Stimulated activated CD4-positive, alpha-beta T cell treated with anti-CD3 and anti-CD28 coated beads, Interleukin-1b, Interleukin-23, amount 100 ng/mL, for 4 hours (primary cell): ENCODE measurements at regions not wholly inside any gene's neighbourhood (a gene's known extent, or its start where the extent isn't known, plus 50 kb on each side); places are given as distances from the start of the nearest gene placed in this dataset.
"Not testable (repeated sequence)": the region's sequence is repeated elsewhere in the genome, so short reads cannot be mapped to it uniquely, and the experiment has no call there.

Experiments used
- DNase-seq, 2 donors: peaks; one replicate each; pipeline ENCODE4 v3.0.0-alpha.2; 2020; ENCODE audit warnings: low read depth in 2 of 2

DNA sequence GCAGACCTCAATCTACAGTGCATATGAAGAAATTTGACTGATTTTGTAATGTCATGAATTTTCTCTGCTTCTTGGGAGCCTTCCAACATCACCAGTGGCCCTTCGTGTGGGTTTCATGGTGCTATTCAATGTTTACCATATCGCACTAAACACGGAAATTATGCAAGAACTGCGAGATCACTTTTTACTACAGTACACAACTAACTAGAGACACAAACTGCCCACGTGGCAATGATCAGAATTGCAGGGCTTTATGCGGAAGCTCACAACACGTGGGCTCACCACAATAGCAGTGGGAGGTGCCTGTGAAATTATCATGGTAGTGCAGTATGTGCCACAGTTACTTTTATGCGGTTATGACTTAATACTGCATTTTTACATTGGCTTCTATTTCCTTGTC is 449.7 kb upstream of the KLF6 start:
- DNase-seq = peak in 1 of 2 donors; percentile 21

DNA sequence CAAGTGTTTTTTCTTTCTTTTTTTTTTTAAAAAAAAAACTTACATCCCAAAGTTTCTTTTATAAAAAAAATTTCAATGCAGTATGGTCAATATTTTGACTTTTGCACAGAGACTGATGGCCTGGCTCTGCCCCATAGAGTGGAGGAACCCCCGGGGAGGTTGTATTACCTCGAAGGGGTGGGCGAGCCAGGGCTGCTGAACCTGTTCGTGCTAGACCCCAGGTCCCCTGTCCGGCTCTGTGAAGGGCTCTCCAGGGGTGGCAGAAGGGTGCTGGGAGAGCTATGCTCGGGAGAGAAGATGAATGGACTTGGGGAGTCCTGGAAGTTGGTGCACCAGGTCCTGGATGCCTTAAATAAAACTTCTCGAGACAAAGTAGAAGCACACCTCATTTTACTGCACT is 446.4 kb upstream of the KLF6 start:
- no peak for DNase-seq

DNA sequence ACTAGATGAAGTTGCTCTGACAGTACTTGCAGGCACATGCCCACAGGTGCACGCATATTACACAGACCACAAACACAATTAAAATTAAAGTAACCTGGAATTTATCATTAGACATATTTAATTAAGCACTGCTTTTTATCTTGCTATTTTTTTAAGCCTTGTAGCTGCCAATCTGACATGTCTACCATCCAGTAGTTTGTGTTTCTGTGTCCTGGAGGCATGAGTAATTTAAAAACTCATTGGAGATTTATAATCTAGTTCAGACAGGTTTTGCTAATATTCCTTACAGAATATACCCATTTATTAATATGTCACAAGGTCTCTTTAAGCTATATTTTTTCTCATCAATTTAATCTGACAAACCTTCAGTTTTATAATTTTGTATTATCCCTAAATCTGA is 445.0 kb upstream of the KLF6 start:
- no peak for DNase-seq

- no peak for DNase-seq
Observed at GRCh38 chr10:4229106-4229505, 444.1 kb upstream of the KLF6 start.

GRCh38 chr10:4227586-4227985 is 442.6 kb upstream of the KLF6 start:
- no peak for DNase-seq

- no peak for DNase-seq
Observed at GRCh38 chr10:4226941-4227540, 442.0 kb upstream of the KLF6 start.

- no peak for DNase-seq
Observed at GRCh38 chr10:4224178-4224577, 439.2 kb upstream of the KLF6 start.

DNA sequence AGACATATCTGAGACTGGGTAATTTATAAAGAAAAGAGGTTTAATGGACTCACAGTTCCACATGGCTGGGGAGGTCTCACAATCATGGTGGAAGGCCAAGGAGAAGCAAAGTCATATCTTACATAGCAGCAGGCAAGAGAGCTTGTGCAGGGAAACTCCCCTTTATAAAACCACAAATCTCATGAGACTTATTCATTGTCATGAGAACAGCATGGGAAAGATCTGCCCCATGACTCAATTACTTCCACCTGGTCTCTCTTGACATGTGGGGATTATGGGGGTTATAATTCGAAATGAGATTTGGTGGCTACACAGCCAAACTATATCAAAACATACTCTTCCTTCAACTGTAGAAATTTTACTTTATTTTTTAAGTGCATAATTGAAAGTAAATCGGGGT is 436.3 kb upstream of the KLF6 start:
- not testable (repeated sequence) for DNase-seq

DNA sequence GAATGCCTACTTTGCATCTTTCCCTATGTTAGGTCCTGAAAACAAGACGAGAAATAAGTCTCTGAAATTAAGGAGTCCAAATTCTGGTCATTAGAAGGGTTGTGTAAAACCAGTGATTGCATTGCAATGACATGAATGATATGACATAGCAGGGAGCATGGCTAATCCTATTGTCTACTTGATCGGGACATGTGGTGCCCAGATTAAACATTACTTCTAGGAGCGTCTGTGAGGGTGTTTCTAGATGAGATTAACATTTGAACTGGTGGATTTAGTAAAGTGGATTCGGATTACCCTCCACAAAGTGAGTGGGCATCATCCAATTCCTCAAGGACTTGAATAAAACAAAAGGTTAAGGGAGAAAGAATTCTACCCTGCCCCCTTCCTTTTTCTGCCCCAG is 434.9 kb upstream of the KLF6 start:
- no peak for DNase-seq

DNA sequence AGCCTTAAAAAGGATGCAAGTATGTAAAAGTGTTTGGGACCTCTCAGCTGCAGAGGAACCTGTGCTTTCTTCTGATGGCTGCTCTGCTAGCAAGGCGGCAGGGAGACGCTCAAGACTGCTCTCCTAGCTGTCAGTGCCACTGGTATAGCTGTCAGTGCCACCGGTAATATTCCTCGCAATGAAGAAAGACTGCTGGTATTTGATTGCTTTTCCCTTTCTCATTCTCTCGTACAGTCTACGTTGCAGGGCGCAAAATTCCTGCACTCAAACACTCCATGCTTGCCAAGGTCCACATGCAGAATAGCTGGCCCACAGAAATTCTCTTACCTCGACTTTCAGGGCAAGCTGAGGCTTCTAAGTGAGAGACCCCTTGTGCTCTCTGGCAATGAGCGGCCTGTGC is 432.6 kb upstream of the KLF6 start:
- DNase-seq = no peak

DNA sequence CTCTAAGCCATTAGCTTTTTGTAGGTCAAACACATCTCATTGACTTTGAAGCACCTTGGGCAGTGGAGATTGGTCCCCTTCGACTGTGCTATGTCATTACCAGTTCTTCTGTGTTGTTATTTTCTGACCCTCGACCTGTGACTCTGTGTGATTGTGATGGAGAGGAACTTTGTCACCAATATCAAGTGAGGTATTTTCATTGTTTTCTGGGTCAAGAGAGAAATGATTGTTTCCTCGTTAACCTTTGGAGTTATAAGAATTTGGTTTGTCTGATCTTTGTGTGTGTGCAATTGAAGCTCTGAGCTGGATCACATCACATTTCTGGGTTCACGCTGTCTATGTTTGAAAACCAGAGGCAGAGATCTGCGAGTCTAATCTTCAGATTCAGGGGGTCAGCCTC is 432.2 kb upstream of the KLF6 start:
- DNase-seq = no peak

GRCh38 chr10:4216726-4217125 is 431.7 kb upstream of the KLF6 start:
- no peak for DNase-seq

GRCh38 chr10:4215963-4216575 is 431.1 kb upstream of the KLF6 start:
- DNase-seq = no peak

DNA sequence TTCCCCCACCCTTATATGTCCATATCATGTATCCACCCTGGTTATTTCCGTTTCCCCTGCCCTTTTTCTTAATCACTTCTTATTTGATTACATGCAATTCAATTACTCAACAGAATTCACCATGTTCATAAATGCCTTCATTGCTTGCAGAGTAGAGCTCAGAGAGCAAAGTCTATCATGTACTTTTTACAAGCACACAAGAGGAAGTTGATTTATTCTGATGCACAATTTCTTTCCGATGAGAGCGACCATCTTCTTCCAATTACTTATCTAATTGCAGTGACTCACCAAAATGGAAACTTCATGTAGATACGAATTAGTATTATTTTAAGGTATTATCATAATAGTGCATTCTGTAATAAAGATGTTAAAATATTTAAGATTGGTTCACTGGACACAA is 430.5 kb upstream of the KLF6 start:
- no peak for DNase-seq

DNA sequence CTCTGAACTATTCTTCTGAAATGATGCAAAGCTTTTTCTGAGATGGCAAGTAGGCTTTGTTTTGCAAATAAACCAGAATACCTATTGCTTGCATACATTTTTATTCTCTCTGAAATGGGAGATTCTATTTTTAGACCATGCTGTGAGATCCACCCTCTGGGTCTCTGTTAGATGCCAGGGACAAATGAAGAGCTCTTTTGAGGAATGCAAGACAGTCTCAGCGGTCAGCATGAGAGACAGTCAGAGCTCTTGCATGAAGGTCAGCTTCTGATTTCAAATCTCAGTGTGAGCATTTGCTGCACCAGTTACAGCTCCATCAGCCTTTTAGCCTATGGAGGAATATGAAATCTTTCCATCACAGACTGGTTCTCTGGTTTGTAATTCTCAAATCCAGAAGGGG is 429.9 kb upstream of the KLF6 start:
- no peak for DNase-seq

DNA sequence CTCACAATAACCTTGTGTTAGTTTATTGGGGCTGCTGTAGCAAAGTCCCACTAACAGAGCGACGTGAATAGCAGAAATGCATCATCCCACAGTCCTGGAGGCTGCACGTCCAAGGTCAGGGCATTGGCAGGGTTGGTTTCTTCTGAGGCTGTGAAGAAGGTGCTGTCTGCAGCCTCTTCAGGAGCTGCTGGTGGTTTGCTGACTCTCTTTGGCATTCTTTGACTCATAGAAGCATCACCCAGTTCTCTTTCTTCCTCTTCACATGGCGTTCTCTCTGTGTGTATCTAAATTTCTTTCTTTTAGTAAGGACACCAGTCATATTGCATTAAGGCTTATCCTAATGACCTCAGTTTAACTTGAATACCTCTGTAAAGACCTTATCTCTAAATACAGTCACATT is 428.4 kb upstream of the KLF6 start:
- DNase-seq = no peak

- no peak for DNase-seq
Observed at GRCh38 chr10:4212111-4212630, 427.2 kb upstream of the KLF6 start.

GRCh38 chr10:4208499-4208898 is 423.5 kb upstream of the KLF6 start:
- no peak for DNase-seq

DNA sequence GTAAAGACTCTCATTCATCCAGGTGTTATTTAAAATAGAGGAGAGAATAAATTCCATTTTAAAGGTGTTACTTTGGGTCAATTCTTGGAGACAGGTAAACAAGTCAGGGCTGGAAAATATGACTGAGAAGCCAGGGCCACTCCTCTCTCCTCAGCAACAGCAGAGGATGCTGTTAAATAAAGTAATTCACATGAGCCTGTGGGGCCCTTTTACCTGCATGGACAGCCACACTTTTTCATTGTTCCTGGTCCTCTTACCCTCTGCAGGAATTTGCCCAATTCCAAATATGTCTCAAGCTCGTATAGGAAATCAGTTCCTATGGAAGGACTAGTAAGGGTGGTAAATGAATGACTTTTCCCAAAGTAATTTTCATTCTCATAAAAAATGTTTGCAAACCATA is 420.1 kb upstream of the KLF6 start:
- no peak for DNase-seq

- no peak for DNase-seq
Observed at GRCh38 chr10:4202938-4203337, 417.9 kb upstream of the KLF6 start.

GRCh38 chr10:4201866-4202825 is 417.1 kb upstream of the KLF6 start:
- no peak for DNase-seq

DNA sequence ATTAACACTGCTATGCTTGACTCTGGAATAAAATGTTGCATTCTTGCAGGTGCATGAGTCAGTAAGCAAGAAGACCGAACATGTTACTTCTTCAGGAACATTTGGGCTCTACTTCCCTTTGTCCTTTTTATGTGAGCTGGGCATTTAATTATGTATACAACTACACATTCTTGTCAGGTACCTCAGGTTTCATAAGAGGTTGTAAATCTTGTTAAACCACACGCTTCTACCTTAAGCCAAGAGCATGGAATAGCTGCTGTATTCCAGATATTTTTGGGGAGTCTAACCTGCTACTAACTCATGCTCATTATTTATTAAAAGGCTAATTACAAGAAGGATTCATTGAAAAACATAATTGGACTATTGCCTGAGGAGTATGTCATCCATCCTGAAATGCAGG is 414.2 kb upstream of the KLF6 start:
- DNase-seq = no peak

- DNase-seq = no peak
Observed at GRCh38 chr10:4198216-4198615, 413.2 kb upstream of the KLF6 start.
